Mesothelial cell of epicardium (in vitro differentiated cells): ENCODE measurements at regions not wholly inside any gene's neighbourhood (a gene's known extent, or its start where the extent isn't known, plus 50 kb on each side); places are given as distances from the start of the nearest gene placed in this dataset.

ENCODE experiments used
- DNase-seq, 2 experiments: peaks; one replicate each; pipeline ENCODE4 v3.0.0; 2021; ENCODE audit warnings: low spot score in 2 of 2; ENCODE audit not compliant: unreplicated experiment in 2 of 2
- H3K27ac Mint-ChIP-seq: 2 replicates; pipeline ENCODE4 v1.8.0; 2021; ENCODE audit warnings: mixed read lengths
- H3K27me3 Mint-ChIP-seq: 2 replicates; pipeline ENCODE4 v1.8.0; 2021; ENCODE audit warnings: low read depth, mixed read lengths
- H3K36me3 Mint-ChIP-seq: 2 replicates; pipeline ENCODE4 v1.8.0; 2021; ENCODE audit warnings: mixed read lengths
- H3K4me1 Mint-ChIP-seq: 2 replicates; pipeline ENCODE4 v1.8.0; 2021; ENCODE audit warnings: mixed read lengths
- H3K4me3 Mint-ChIP-seq: 2 replicates; pipeline ENCODE4 v1.8.0; 2021; ENCODE audit warnings: mild to moderate bottlenecking, moderate library complexity, mixed read lengths
- H3K9me3 Mint-ChIP-seq: 2 replicates; pipeline ENCODE4 v1.8.0; 2021; ENCODE audit warnings: mixed read lengths
- CTCF ChIP-seq: fragments of 200-600 bp; sonication (generic); IDR thresholded peaks from one replicate; pipeline ENCODE4 v1.5.0; 2021; ENCODE audit warnings: antibody characterized with exemption; ENCODE audit not compliant: unreplicated experiment

GRCh38 chr9:15032860-15033259 lies 122.6 kb upstream of the FREM1 start:
- Mint-ChIP-seq H3K4me3 (no peak overlapping the region), H3K36me3 (no peaks in the 10 kb centered on the region), H3K9me3 (peaks cover 18% of the 10 kb centered on the region), H3K27ac (no peak overlapping the region), H3K4me1 (no peaks in the 10 kb centered on the region), H3K27me3 (peaks cover 1% of the 10 kb centered on the region)
- no peak for TF ChIP-seq CTCF
- DNase-seq = no peak

- H3K27ac Mint-ChIP-seq = no peak overlapping the region
- H3K9me3 Mint-ChIP-seq = peaks cover 5% of the 10 kb centered on the region
- no peak for TF ChIP-seq CTCF
- DNase-seq = no peak
- no peak overlapping the region for H3K4me3 Mint-ChIP-seq
- no peaks in the 10 kb centered on the region for H3K27me3 Mint-ChIP-seq
- H3K4me1 Mint-ChIP-seq = peaks cover 5% of the 10 kb centered on the region
- H3K36me3 Mint-ChIP-seq = no peaks in the 10 kb centered on the region
These were observed 110.9 kb upstream of the FREM1 start for GRCh38 chr9:15021146-15021545.

GRCh38 chr9:15018096-15018637 lies 107.9 kb upstream of the FREM1 start:
- no peaks in the 10 kb centered on the region for H3K9me3 Mint-ChIP-seq
- peaks cover 5% of the 10 kb centered on the region for H3K4me1 Mint-ChIP-seq
- TF ChIP-seq CTCF = no peak
- DNase-seq = no peak
- no peak overlapping the region for H3K4me3 Mint-ChIP-seq
- no peak overlapping the region for H3K27ac Mint-ChIP-seq
- no peaks in the 10 kb centered on the region for H3K27me3 Mint-ChIP-seq
- H3K36me3 Mint-ChIP-seq = no peaks in the 10 kb centered on the region

GRCh38 chr9:15010581-15010980 lies 100.4 kb upstream of the FREM1 start:
- Mint-ChIP-seq H3K36me3 (no peaks in the 10 kb centered on the region), H3K4me3 (no peak overlapping the region), H3K4me1 (peaks cover 18% of the 10 kb centered on the region), H3K9me3 (peaks cover 3% of the 10 kb centered on the region), H3K27ac (no peak overlapping the region), H3K27me3 (no peaks in the 10 kb centered on the region)
- no peak for TF ChIP-seq CTCF
- no peak for DNase-seq

- H3K27me3 Mint-ChIP-seq = no peaks in the 10 kb centered on the region
- H3K27ac Mint-ChIP-seq = no peak overlapping the region
- peaks cover 3% of the 10 kb centered on the region for H3K9me3 Mint-ChIP-seq
- H3K4me3 Mint-ChIP-seq = no peak overlapping the region
- H3K4me1 Mint-ChIP-seq = peaks cover 18% of the 10 kb centered on the region
- DNase-seq = no peak
- no peak for TF ChIP-seq CTCF
- no peaks in the 10 kb centered on the region for H3K36me3 Mint-ChIP-seq
These were observed 97.5 kb upstream of the FREM1 start for GRCh38 chr9:15007698-15008097.

GRCh38 chr9:14994738-14995137 lies 84.5 kb upstream of the FREM1 start:
- Mint-ChIP-seq H3K9me3 (peaks cover 8% of the 10 kb centered on the region), H3K4me3 (no peak overlapping the region), H3K4me1 (peaks cover 27% of the 10 kb centered on the region), H3K27me3 (no peaks in the 10 kb centered on the region), H3K36me3 (no peaks in the 10 kb centered on the region), H3K27ac (no peak overlapping the region)
- no peak for DNase-seq
- TF ChIP-seq CTCF = no peak
